Neural progenitor cell (in vitro differentiated cells): ENCODE measurements at regions not wholly inside any gene's neighbourhood (a gene's known extent, or its start where the extent isn't known, plus 50 kb on each side); places are given as distances from the start of the nearest gene placed in this dataset.

Source experiments
- DNase-seq: peaks from one replicate; pipeline ENCODE4 v3.0.0-alpha.2; 2016; ENCODE audit warnings: low spot score
- H2AFZ ChIP-seq: fragments of 200-600 bp; sonication (generic); replicated peaks from 2 replicates; pipeline ENCODE4 v1.6.1; 2016; ENCODE audit warnings: antibody characterized with exemption
- H3F3A ChIP-seq: fragments of 200-600 bp; sonication (generic); 2 replicates; pipeline ENCODE4 v1.6.1; 2016; ENCODE audit warnings: antibody characterized with exemption, low read depth
- H3K27ac ChIP-seq: fragments of 200-600 bp; sonication (generic); 2 replicates; pipeline ENCODE4 v1.5.1; 2016; ENCODE audit warnings: mild to moderate bottlenecking
- H3K27me3 ChIP-seq: fragments of 200-600 bp; sonication (generic); 2 replicates; pipeline ENCODE4 v1.6.1; 2016; ENCODE audit warnings: mild to moderate bottlenecking, moderate library complexity
- H3K36me3 ChIP-seq: fragments of 200-600 bp; sonication (generic); 2 replicates; pipeline ENCODE4 v1.5.1; 2016
- H3K4me1 ChIP-seq: fragments of 200-600 bp; sonication (generic); 2 replicates; pipeline ENCODE4 v1.6.1; 2016; ENCODE audit warnings: mixed run types
- H3K4me2 ChIP-seq: fragments of 200-600 bp; sonication (generic); 2 replicates; pipeline ENCODE4 v1.6.1; 2016
- H3K4me3 ChIP-seq: fragments of 200-600 bp; sonication (generic); 2 replicates; pipeline ENCODE4 v1.5.1; 2016
- H3K79me2 ChIP-seq: fragments of 200-600 bp; sonication (generic); 2 replicates; pipeline ENCODE4 v1.6.1; 2016; ENCODE audit warnings: low read depth
- H3K9ac ChIP-seq: fragments of 200-600 bp; sonication (generic); 2 replicates; pipeline ENCODE4 v1.6.1; 2016
- H3K9me3 ChIP-seq: fragments of 200-600 bp; sonication (generic); 2 replicates; pipeline ENCODE4 v1.5.1; 2016; ENCODE audit warnings: low read depth
- H4K20me1 ChIP-seq: fragments of 200-600 bp; sonication (generic); 2 replicates; pipeline ENCODE4 v1.6.1; 2016; ENCODE audit warnings: low read depth
- H3K27ac Mint-ChIP-seq: 3 replicates; pipeline ENCODE4 v1.8.0; 2021; ENCODE audit warnings: mixed read lengths
- H3K27me3 Mint-ChIP-seq: 2 replicates; pipeline ENCODE4 v1.8.0; 2022; ENCODE audit warnings: low read depth, mild to moderate bottlenecking, inconsistent platforms, moderate library complexity, mixed read lengths; ENCODE audit not compliant: insufficient read depth
- H3K36me3 Mint-ChIP-seq: 3 replicates; pipeline ENCODE4 v1.8.0; 2021; ENCODE audit warnings: mixed read lengths
- H3K4me1 Mint-ChIP-seq: 3 replicates; pipeline ENCODE4 v1.8.0; 2021; ENCODE audit warnings: mixed read lengths
- H3K4me3 Mint-ChIP-seq: 3 replicates; pipeline ENCODE4 v1.8.0; 2021; ENCODE audit warnings: mild to moderate bottlenecking, moderate library complexity, mixed read lengths
- H3K9me3 Mint-ChIP-seq: 3 replicates; pipeline ENCODE4 v1.8.0; 2020; ENCODE audit warnings: mixed read lengths
- CTCF ChIP-seq: fragments of 200-600 bp; sonication (generic); IDR thresholded peaks from 2 replicates; pipeline ENCODE4 v1.5.1; 2017; ENCODE audit warnings: antibody characterized with exemption, mild to moderate bottlenecking
- EZH2 ChIP-seq: fragments of 200-600 bp; sonication (generic); IDR thresholded peaks from 2 replicates; pipeline ENCODE4 v1.6.1; 2017; ENCODE audit warnings: antibody characterized with exemption, mild to moderate bottlenecking, moderate library complexity
- EZH2phosphoT487 ChIP-seq: fragments of 200-600 bp; sonication (generic); IDR thresholded peaks from 2 replicates; pipeline ENCODE4 v1.6.1; 2017; ENCODE audit warnings: antibody characterized with exemption

GRCh38 chr1:59104191-59104760, 192.6 kb upstream of the FGGY start:
- DNase-seq: no peak
- Histone ChIP-seq H3K27me3 (no peaks in the 10 kb centered on the region), H3K4me2 (no peak overlapping the region), H3K36me3 (no peaks in the 10 kb centered on the region), H2AFZ (no peak overlapping the region), H3F3A (no peaks in the 10 kb centered on the region), H4K20me1 (no peaks in the 10 kb centered on the region), H3K4me1 (peaks cover 11% of the 10 kb centered on the region), H3K9ac (no peak overlapping the region), H3K9me3 (no peaks in the 10 kb centered on the region), H3K79me2 (no peaks in the 10 kb centered on the region), H3K4me3 (no peak overlapping the region), H3K27ac (no peak overlapping the region)
- no peaks in the 10 kb centered on the region for H3K36me3 Mint-ChIP-seq
- peaks cover 3% of the 10 kb centered on the region for H3K9me3 Mint-ChIP-seq
- TF ChIP-seq EZH2phosphoT487: no peak
- no peak for TF ChIP-seq EZH2
- no peak for TF ChIP-seq CTCF
- H3K4me3 Mint-ChIP-seq: no peak overlapping the region
- H3K4me1 Mint-ChIP-seq: peaks cover 14% of the 10 kb centered on the region
- H3K27me3 Mint-ChIP-seq: peaks cover 4% of the 10 kb centered on the region
- H3K27ac Mint-ChIP-seq: peak overlapping the region; percentile 29

- Histone ChIP-seq H3K36me3 (no peaks in the 10 kb centered on the region), H3K79me2 (no peaks in the 10 kb centered on the region), H3K27ac (no peak overlapping the region), H3K9ac (no peak overlapping the region), H3K4me1 (peaks cover 19% of the 10 kb centered on the region), H3K27me3 (no peaks in the 10 kb centered on the region), H3F3A (no peaks in the 10 kb centered on the region), H3K9me3 (no peaks in the 10 kb centered on the region), H3K4me2 (no peak overlapping the region), H4K20me1 (no peaks in the 10 kb centered on the region), H2AFZ (no peak overlapping the region), H3K4me3 (no peak overlapping the region)
- Mint-ChIP-seq H3K27me3 (peaks cover 4% of the 10 kb centered on the region), H3K9me3 (peaks cover 3% of the 10 kb centered on the region), H3K27ac (peak overlapping the region; percentile 11), H3K4me1 (peaks cover 14% of the 10 kb centered on the region), H3K36me3 (no peaks in the 10 kb centered on the region), H3K4me3 (no peak overlapping the region)
- TF ChIP-seq EZH2 (no peak), EZH2phosphoT487 (no peak), CTCF (no peak)
- no peak for DNase-seq
Observed at GRCh38 chr1:59105548-59106507, 191.1 kb upstream of the FGGY start.

GRCh38 chr1:59107516-59107915, 189.4 kb upstream of the FGGY start:
- H3K36me3 Mint-ChIP-seq: no peaks in the 10 kb centered on the region
- no peak overlapping the region for H3K27ac ChIP-seq
- no peaks in the 10 kb centered on the region for H3K79me2 ChIP-seq
- TF ChIP-seq EZH2: no peak
- no peak for TF ChIP-seq EZH2phosphoT487
- TF ChIP-seq CTCF: no peak
- H3K9me3 Mint-ChIP-seq: no peaks in the 10 kb centered on the region
- no peak overlapping the region for H3K4me2 ChIP-seq
- no peak overlapping the region for H2AFZ ChIP-seq
- H3K4me1 Mint-ChIP-seq: peaks cover 18% of the 10 kb centered on the region
- no peak overlapping the region for H3K4me3 Mint-ChIP-seq
- no peak overlapping the region for H3K27ac Mint-ChIP-seq
- H4K20me1 ChIP-seq: no peaks in the 10 kb centered on the region
- H3K9me3 ChIP-seq: no peaks in the 10 kb centered on the region
- peaks cover 4% of the 10 kb centered on the region for H3K27me3 Mint-ChIP-seq
- no peaks in the 10 kb centered on the region for H3F3A ChIP-seq
- H3K9ac ChIP-seq: no peak overlapping the region
- H3K4me3 ChIP-seq: no peak overlapping the region
- no peaks in the 10 kb centered on the region for H3K36me3 ChIP-seq
- peaks cover 19% of the 10 kb centered on the region for H3K4me1 ChIP-seq
- no peaks in the 10 kb centered on the region for H3K27me3 ChIP-seq
- DNase-seq: no peak
